ENCODE measurements at regions not wholly inside any gene's neighbourhood (a gene's known extent, or its start where the extent isn't known, plus 50 kb on each side); places are given as distances from the start of the nearest gene placed in this dataset.

GRCh38 chr9:86718388-86719049 is 228.8 kb downstream of the GAS1 start:
- Histone ChIP-seq H3K4me3 (no peak overlapping the region), H3K27ac (replicated peaks) (peak overlapping the region; percentile 62), H3K36me3 (no peaks in the 10 kb centered on the region), H3K9me3 (replicated peaks) (no peaks in the 10 kb centered on the region), H3K27me3 (ENCODE audit: low read depth) (no peaks in the 10 kb centered on the region), H3K4me1 (no peaks in the 10 kb centered on the region)
- DNase-seq: no peak
- no peak for TF ChIP-seq CTCF (IDR thresholded peaks at IDR 0.05; ENCODE audit: borderline replicate concordance)
- intact Hi-C loops (cut with micrococcal nuclease): no loop called here

- no peak for DNase-seq
- H3K4me3 ChIP-seq: no peak overlapping the region
- peak overlapping the region; percentile 9 for H3K27ac ChIP-seq (replicated peaks)
- H3K4me1 ChIP-seq: no peaks in the 10 kb centered on the region
- no peak for TF ChIP-seq CTCF (IDR thresholded peaks at IDR 0.05; ENCODE audit: borderline replicate concordance)
- H3K27me3 ChIP-seq (ENCODE audit: low read depth): no peaks in the 10 kb centered on the region
- intact Hi-C loops (cut with micrococcal nuclease): no loop called here
- H3K36me3 ChIP-seq: no peaks in the 10 kb centered on the region
- H3K9me3 ChIP-seq (replicated peaks): no peaks in the 10 kb centered on the region
Observed at GRCh38 chr9:86716326-86716922, 230.9 kb downstream of the GAS1 start.

GRCh38 chr9:86714999-86715398 is 232.3 kb downstream of the GAS1 start:
- no peak overlapping the region for H3K27ac ChIP-seq (replicated peaks)
- no peak for TF ChIP-seq CTCF (IDR thresholded peaks at IDR 0.05; ENCODE audit: borderline replicate concordance)

GRCh38 chr9:86713970-86714369 is 233.3 kb downstream of the GAS1 start:
- intact Hi-C loops (cut with micrococcal nuclease): no loop called here
- H3K36me3 ChIP-seq: no peaks in the 10 kb centered on the region
- no peaks in the 10 kb centered on the region for H3K9me3 ChIP-seq (replicated peaks)
- no peak for DNase-seq
- H3K27ac ChIP-seq (replicated peaks): peak overlapping the region; percentile 40
- no peaks in the 10 kb centered on the region for H3K4me1 ChIP-seq
- H3K4me3 ChIP-seq: no peak overlapping the region
- no peak for TF ChIP-seq CTCF (IDR thresholded peaks at IDR 0.05; ENCODE audit: borderline replicate concordance)
- H3K27me3 ChIP-seq (ENCODE audit: low read depth): no peaks in the 10 kb centered on the region

More at GRCh38 chr9:86714999-86715398, 232.3 kb downstream of the GAS1 start:
- H3K4me3 ChIP-seq: no peak overlapping the region
- no peaks in the 10 kb centered on the region for H3K4me1 ChIP-seq
- H3K9me3 ChIP-seq (replicated peaks): no peaks in the 10 kb centered on the region
- intact Hi-C loops (cut with micrococcal nuclease): no loop called here
- no peaks in the 10 kb centered on the region for H3K36me3 ChIP-seq
- H3K27me3 ChIP-seq (ENCODE audit: low read depth): no peaks in the 10 kb centered on the region
- DNase-seq: no peak

- no peak overlapping the region for H3K27ac ChIP-seq (replicated peaks)
- intact Hi-C loops (cut with micrococcal nuclease): no loop called here
- no peak for DNase-seq
Observed at GRCh38 chr9:86713470-86713869, 233.8 kb downstream of the GAS1 start.

More at GRCh38 chr9:86713470-86713869, 233.8 kb downstream of the GAS1 start:
- TF ChIP-seq CTCF (IDR thresholded peaks at IDR 0.05; ENCODE audit: borderline replicate concordance): no peak
- Histone ChIP-seq H3K36me3 (no peaks in the 10 kb centered on the region), H3K9me3 (replicated peaks) (no peaks in the 10 kb centered on the region), H3K27me3 (ENCODE audit: low read depth) (no peaks in the 10 kb centered on the region), H3K4me1 (no peaks in the 10 kb centered on the region), H3K4me3 (no peak overlapping the region)
